Activated gamma-delta T cell treated with Interleukin-2 at 50 U/mL for 16 hours (primary cell): ENCODE measurements at regions not wholly inside any gene's neighbourhood (a gene's known extent, or its start where the extent isn't known, plus 50 kb on each side); places are given as distances from the start of the nearest gene placed in this dataset.

Source experiments
- DNase-seq: peaks from one replicate; pipeline ENCODE4 v3.0.0-alpha.2; 2020

- DNase-seq = no peak
Observed at GRCh38 chr2:234673961-234674759, 177.3 kb upstream of the ARL4C start.

GRCh38 chr2:234673501-234673900 is 176.6 kb upstream of the ARL4C start:
- no peak for DNase-seq

GRCh38 chr2:234672498-234673150 is 175.7 kb upstream of the ARL4C start:
- DNase-seq = no peak

- no peak for DNase-seq
Observed at GRCh38 chr2:234671716-234672115, 174.8 kb upstream of the ARL4C start.

- DNase-seq = no peak
Observed at GRCh38 chr2:234671231-234671630, 174.3 kb upstream of the ARL4C start.

- DNase-seq = no peak
Observed at GRCh38 chr2:234670806-234671205, 173.9 kb upstream of the ARL4C start.

- no peak for DNase-seq
Observed at GRCh38 chr2:234670052-234670451, 173.2 kb upstream of the ARL4C start.

GRCh38 chr2:234669621-234670020 is 172.7 kb upstream of the ARL4C start:
- no peak for DNase-seq

GRCh38 chr2:234669001-234669400 is 172.1 kb upstream of the ARL4C start:
- no peak for DNase-seq

- no peak for DNase-seq
Observed at GRCh38 chr2:234666911-234667310, 170.0 kb upstream of the ARL4C start.

- no peak for DNase-seq
Observed at GRCh38 chr2:234665304-234665703, 168.4 kb upstream of the ARL4C start.

GRCh38 chr2:234661849-234662248 is 165.0 kb upstream of the ARL4C start:
- no peak for DNase-seq

GRCh38 chr2:234661175-234661574 is 164.3 kb upstream of the ARL4C start:
- DNase-seq = no peak

GRCh38 chr2:234655706-234656105 is 158.8 kb upstream of the ARL4C start:
- no peak for DNase-seq

- no peak for DNase-seq
Observed at GRCh38 chr2:234650911-234651310, 154.0 kb upstream of the ARL4C start.

- DNase-seq = no peak
Observed at GRCh38 chr2:234649951-234650350, 153.1 kb upstream of the ARL4C start.

GRCh38 chr2:234643407-234643806 is 146.5 kb upstream of the ARL4C start:
- no peak for DNase-seq

GRCh38 chr2:234641086-234641485 is 144.2 kb upstream of the ARL4C start:
- no peak for DNase-seq

GRCh38 chr2:234640657-234641056 is 143.8 kb upstream of the ARL4C start:
- no peak for DNase-seq

- no peak for DNase-seq
Observed at GRCh38 chr2:234638966-234639365, 142.1 kb upstream of the ARL4C start.

GRCh38 chr2:234635284-234635683 is 138.4 kb upstream of the ARL4C start:
- no peak for DNase-seq

GRCh38 chr2:234633581-234634230 is 136.8 kb upstream of the ARL4C start:
- no peak for DNase-seq

GRCh38 chr2:234632527-234633391 is 135.9 kb upstream of the ARL4C start:
- DNase-seq = no peak
